Mesothelial cell of epicardium (in vitro differentiated cells): ENCODE measurements at regions not wholly inside any gene's neighbourhood (a gene's known extent, or its start where the extent isn't known, plus 50 kb on each side); places are given as distances from the start of the nearest gene placed in this dataset.

Experiments used
- DNase-seq, 2 experiments: peaks; one replicate each; pipeline ENCODE4 v3.0.0; 2021; ENCODE audit warnings: low spot score in 2 of 2; ENCODE audit not compliant: unreplicated experiment in 2 of 2
- H3K27ac Mint-ChIP-seq: 2 replicates; pipeline ENCODE4 v1.8.0; 2021; ENCODE audit warnings: mixed read lengths
- H3K27me3 Mint-ChIP-seq: 2 replicates; pipeline ENCODE4 v1.8.0; 2021; ENCODE audit warnings: low read depth, mixed read lengths
- H3K36me3 Mint-ChIP-seq: 2 replicates; pipeline ENCODE4 v1.8.0; 2021; ENCODE audit warnings: mixed read lengths
- H3K4me1 Mint-ChIP-seq: 2 replicates; pipeline ENCODE4 v1.8.0; 2021; ENCODE audit warnings: mixed read lengths
- H3K4me3 Mint-ChIP-seq: 2 replicates; pipeline ENCODE4 v1.8.0; 2021; ENCODE audit warnings: mild to moderate bottlenecking, moderate library complexity, mixed read lengths
- H3K9me3 Mint-ChIP-seq: 2 replicates; pipeline ENCODE4 v1.8.0; 2021; ENCODE audit warnings: mixed read lengths
- TF ChIP-seq, protein P1 (sequence below): fragments of 200-600 bp; sonication (generic); IDR thresholded peaks from one replicate; pipeline ENCODE4 v1.5.0; 2021; ENCODE audit warnings: antibody characterized with exemption; ENCODE audit not compliant: unreplicated experiment

DNA sequence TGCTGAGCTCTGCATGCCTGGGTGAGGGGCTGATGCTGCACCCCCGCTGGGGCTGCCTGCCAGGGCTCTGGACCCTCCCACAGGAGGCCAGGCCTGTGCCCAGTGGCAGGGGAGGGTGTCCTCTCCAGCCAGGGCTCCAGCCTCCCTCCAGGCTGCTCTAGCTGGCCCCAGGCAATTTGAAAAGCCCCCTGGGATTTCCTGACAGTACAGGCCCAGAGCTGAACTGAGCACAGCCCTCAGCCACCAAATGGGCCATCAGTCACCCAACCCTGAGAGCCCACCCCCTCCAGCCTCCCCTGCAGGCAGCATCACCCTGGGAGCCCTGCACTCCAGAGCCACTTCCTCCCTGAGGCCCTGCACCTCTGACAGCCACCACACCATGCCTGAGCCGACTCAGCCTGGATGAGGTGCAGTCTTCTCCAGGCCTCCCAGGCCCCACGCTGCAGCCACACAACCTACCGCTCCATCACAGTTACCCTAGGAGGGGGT lies 101.8 kb upstream of the RET start:
- DNase-seq: peak; percentile 5 to 28
- peaks cover 6% of the 10 kb centered on the region for H3K27me3 Mint-ChIP-seq
- H3K27ac Mint-ChIP-seq: no peak overlapping the region
- H3K4me3 Mint-ChIP-seq: no peak overlapping the region
- TF ChIP-seq, protein P1, sequence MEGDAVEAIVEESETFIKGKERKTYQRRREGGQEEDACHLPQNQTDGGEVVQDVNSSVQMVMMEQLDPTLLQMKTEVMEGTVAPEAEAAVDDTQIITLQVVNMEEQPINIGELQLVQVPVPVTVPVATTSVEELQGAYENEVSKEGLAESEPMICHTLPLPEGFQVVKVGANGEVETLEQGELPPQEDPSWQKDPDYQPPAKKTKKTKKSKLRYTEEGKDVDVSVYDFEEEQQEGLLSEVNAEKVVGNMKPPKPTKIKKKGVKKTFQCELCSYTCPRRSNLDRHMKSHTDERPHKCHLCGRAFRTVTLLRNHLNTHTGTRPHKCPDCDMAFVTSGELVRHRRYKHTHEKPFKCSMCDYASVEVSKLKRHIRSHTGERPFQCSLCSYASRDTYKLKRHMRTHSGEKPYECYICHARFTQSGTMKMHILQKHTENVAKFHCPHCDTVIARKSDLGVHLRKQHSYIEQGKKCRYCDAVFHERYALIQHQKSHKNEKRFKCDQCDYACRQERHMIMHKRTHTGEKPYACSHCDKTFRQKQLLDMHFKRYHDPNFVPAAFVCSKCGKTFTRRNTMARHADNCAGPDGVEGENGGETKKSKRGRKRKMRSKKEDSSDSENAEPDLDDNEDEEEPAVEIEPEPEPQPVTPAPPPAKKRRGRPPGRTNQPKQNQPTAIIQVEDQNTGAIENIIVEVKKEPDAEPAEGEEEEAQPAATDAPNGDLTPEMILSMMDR: no peak
- no peaks in the 10 kb centered on the region for H3K4me1 Mint-ChIP-seq
- H3K36me3 Mint-ChIP-seq: no peaks in the 10 kb centered on the region
- no peaks in the 10 kb centered on the region for H3K9me3 Mint-ChIP-seq

DNA sequence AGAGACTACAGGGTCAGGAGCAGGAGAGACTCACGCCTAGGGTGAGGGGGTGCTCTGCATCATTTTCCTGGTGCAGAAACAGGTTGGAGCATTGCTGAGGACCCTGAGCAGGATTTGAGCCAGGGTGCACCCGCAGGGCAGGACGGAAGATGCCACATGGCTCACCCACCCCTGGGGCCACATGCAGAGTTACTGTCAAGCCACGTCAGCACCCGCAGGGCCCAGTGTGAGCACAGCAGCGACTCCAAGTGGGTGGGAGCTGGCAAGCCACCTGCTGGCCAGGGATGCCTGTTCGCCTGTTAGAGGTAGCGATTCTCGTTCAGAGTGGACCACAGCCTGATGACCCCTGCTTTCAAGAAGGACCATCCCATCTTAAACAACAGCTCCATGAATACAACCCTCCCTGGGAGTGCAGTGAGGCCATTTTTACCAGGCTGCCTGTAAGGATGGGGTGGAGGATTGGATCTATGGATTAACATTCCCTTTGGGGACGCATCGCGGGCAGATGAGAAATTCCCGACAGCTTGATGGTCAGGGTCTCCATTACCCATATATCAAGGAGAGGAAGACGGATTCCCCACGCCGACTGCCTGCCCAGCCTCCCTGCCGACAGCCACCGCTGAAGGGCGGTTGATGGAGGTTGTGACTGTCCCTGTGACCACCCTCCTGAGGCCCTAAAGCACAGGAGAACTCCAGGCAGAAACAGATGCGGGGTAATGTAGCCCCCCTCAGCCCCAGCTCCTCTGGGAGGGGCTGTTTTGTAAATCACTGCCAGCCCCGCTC lies 101.1 kb upstream of the RET start:
- TF ChIP-seq, protein P1: no peak
- DNase-seq: peak; percentile 8 to 31
- H3K4me3 Mint-ChIP-seq: no peak overlapping the region
- no peaks in the 10 kb centered on the region for H3K4me1 Mint-ChIP-seq
- H3K27ac Mint-ChIP-seq: no peak overlapping the region
- peaks cover 6% of the 10 kb centered on the region for H3K27me3 Mint-ChIP-seq
- no peaks in the 10 kb centered on the region for H3K36me3 Mint-ChIP-seq
- H3K9me3 Mint-ChIP-seq: no peaks in the 10 kb centered on the region

DNA sequence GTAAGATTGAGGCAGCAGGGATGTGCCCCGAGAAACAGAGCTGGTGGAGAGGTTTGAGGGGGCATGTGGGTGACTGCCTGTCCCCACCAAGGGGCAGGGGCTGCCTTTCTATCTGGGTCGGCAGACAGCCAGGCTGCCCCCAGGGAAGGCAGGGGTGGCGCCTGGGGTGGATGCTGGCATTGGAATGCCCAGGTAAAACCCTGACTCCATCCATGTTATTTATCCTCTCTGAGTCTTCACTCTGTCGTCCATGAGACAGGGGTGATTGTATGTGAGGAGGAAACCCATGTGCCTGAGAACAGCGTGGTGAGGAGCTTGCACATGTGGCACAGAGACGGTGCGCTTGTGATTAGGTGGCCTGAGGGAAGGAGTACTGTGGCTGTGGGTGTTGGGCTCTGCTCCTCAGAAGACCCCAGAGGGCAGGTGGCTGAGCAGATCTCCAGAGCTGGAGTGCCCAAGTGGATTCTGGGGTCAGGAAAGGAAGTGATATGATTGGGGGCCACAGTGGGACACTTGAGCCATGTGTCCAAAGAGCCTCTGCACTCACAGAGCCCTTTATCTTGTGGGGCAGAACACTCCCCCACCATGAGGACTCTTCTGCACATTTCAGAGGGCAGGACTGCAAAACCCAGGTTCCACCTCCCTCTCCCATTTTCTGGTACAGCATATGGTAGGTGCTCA lies 100.4 kb upstream of the RET start:
- no peaks in the 10 kb centered on the region for H3K36me3 Mint-ChIP-seq
- H3K27ac Mint-ChIP-seq: no peak overlapping the region
- peak; percentile 9 to 29 for DNase-seq

DNA sequence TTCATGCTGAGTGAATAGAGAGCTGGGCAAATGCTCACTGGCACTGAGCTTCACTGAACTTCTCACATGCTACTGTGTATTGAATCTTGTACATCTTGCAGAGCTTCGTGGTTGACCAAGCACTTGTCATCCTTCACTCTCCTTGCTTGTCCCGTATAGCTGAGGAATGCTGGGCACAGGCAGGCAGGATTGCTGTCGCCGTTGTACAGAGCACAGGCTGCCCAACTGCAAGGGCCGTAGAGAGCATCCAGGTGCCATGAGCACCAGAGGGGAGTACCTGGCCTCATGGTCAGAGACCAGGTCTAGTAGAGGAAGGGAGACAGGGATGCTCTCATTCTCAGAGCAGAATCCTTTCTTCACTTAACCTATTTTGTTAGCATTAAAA lies 99.8 kb upstream of the RET start:
- Mint-ChIP-seq H3K36me3 (no peaks in the 10 kb centered on the region), H3K27me3 (peaks cover 6% of the 10 kb centered on the region), H3K4me1 (no peaks in the 10 kb centered on the region), H3K4me3 (no peak overlapping the region), H3K9me3 (no peaks in the 10 kb centered on the region), H3K27ac (no peak overlapping the region)
- TF ChIP-seq, protein P1: no peak
- DNase-seq: peak in 1 of 2 experiments; percentile 21

More for the DNA sequence above, 100.4 kb upstream of the RET start:
- TF ChIP-seq, protein P1: no peak
- Mint-ChIP-seq H3K9me3 (no peaks in the 10 kb centered on the region), H3K27me3 (peaks cover 6% of the 10 kb centered on the region), H3K4me3 (no peak overlapping the region), H3K4me1 (no peaks in the 10 kb centered on the region)

DNA sequence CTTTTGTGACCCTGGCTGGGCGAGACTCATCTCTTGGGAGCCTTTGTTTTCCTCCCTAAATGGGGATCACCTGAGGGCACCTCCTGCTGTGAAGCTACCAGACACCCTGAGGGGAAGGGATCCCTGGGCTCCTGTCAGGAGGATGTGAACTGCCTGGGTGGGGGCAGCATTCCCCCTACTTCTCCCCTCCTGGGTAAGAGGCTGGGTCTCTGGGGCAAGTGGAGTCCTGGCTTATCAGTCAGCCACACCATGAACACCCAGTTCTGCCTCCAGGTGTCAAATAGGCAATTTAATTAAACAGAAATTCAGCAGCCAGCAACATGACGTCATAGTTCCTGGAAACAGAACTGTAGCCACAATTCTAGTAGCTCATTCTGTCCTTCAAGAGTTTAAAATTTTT lies 97.7 kb upstream of the RET start:
- Mint-ChIP-seq H3K9me3 (no peaks in the 10 kb centered on the region), H3K27ac (no peak overlapping the region), H3K27me3 (peaks cover 2% of the 10 kb centered on the region), H3K4me3 (no peak overlapping the region), H3K4me1 (no peaks in the 10 kb centered on the region), H3K36me3 (no peaks in the 10 kb centered on the region)
- TF ChIP-seq, protein P1: no peak
- DNase-seq: peak in 1 of 2 experiments; percentile 21
